Panc1 (cell line): ENCODE measurements at regions not wholly inside any gene's neighbourhood (a gene's known extent, or its start where the extent isn't known, plus 50 kb on each side); places are given as distances from the start of the nearest gene placed in this dataset.

Experiments used
- ATAC-seq: fragments of 200-7000 bp; cut with Tn5 transposase; 2 replicates; pipeline ENCODE4 v1.9.1; 2020; ENCODE audit warnings: mild to moderate bottlenecking, moderate library complexity
- BruUV-seq: library from RNA; stranded (reverse); fragments of 400-500 nt; replicated peaks from 2 replicates; lab custom pipeline; 2021; lab: Mats Ljungman, UMichigan
- CTCF ChIA-PET: fragments of 300-600 bp; sonication (Branson Sonifier 250); formaldehyde crosslinking; loops from one replicate; lab custom pipeline; 2022; ENCODE audit warnings: antibody characterized with exemption; lab: Charles Lee
- POLR2A ChIA-PET: fragments of 300-600 bp; sonication (Branson Sonifier 250); formaldehyde crosslinking; loops from one replicate; lab custom pipeline; 2022; ENCODE audit warnings: antibody characterized with exemption; lab: Charles Lee
- DNase-seq: peaks from one replicate; pipeline ENCODE4 v3.0.0-alpha.2; 2010; ENCODE audit warnings: low read depth, low spot score
- H3K27ac ChIP-seq: 2 replicates; pipeline ENCODE4 v1.5.1; 2011; ENCODE audit warnings: mild to moderate bottlenecking, low read length, inconsistent platforms
- H3K27me3 ChIP-seq: fragments of 200-500 bp; sonication (Bioruptor generic); 2 replicates; pipeline ENCODE4 v1.6.0; 2014; ENCODE audit warnings: low read length, inconsistent platforms; ENCODE audit not compliant: control insufficient read depth, insufficient read depth
- H3K36me3 ChIP-seq: fragments of 200-500 bp; sonication (Bioruptor generic); 2 replicates; pipeline ENCODE4 v1.5.1; 2014; ENCODE audit warnings: inconsistent platforms, mild to moderate bottlenecking, low read length, moderate library complexity; ENCODE audit not compliant: control insufficient read depth, insufficient read depth
- H3K4me1 ChIP-seq: 2 replicates; pipeline ENCODE4 v1.5.1; 2011; ENCODE audit warnings: inconsistent platforms, mild to moderate bottlenecking, low read length, moderate library complexity; ENCODE audit not compliant: control insufficient read depth, insufficient read depth
- H3K4me3 ChIP-seq, 2 experiments: 2 replicates each; pipeline ENCODE4 v1.5.1; 2011 to 2012; ENCODE audit warnings: low read depth in 2 of 2, low read length in 2 of 2, mild to moderate bottlenecking in 2 of 2, inconsistent platforms in 1 of 2, moderate library complexity in 1 of 2
- H3K9me3 ChIP-seq: fragments of 200-500 bp; sonication (Bioruptor generic); 2 replicates; pipeline ENCODE4 v1.5.1; 2014; ENCODE audit warnings: low read depth, mild to moderate bottlenecking, inconsistent platforms, low read length, moderate library complexity; ENCODE audit not compliant: control insufficient read depth, insufficient read depth
- POLR2AphosphoS5 ChIP-seq: IDR thresholded peaks from 2 replicates; pipeline ENCODE4 v1.6.1; 2012; ENCODE audit warnings: mild to moderate bottlenecking, low read depth, low read length, moderate library complexity
- REST ChIP-seq, 2 experiments: IDR thresholded peaks; 2 replicates each; pipeline ENCODE4 v1.6.1; 2011 to 2012; ENCODE audit warnings: low read depth in 2 of 2, control low read depth in 1 of 2, low read length in 1 of 2, mild to moderate bottlenecking in 1 of 2, moderate library complexity in 1 of 2; ENCODE audit not compliant: insufficient read depth in 1 of 2
- SIN3A ChIP-seq: IDR thresholded peaks from 2 replicates; pipeline ENCODE4 v1.6.1; 2012; ENCODE audit warnings: low read depth, mild to moderate bottlenecking, low read length, moderate library complexity, borderline replicate concordance; ENCODE audit not compliant: insufficient read depth
- TCF7L2 ChIP-seq: IDR thresholded peaks from 2 replicates; pipeline ENCODE4 v1.6.1; 2011; ENCODE audit warnings: mild to moderate bottlenecking, low read depth, low read length, inconsistent platforms
- in situ Hi-C: cut with HindIII; loops from 2 replicates; pipeline ENCODE4 v1.10.0; 2016; ENCODE audit warnings: low sequenced_read_pairs, low pct_unique_long_range_greater_than_20kb
- intact Hi-C: fragments of 100-400 bp; cut with micrococcal nuclease; formaldehyde crosslinking; loops from one replicate; pipeline ENCODE4 v1.10.0; 2022; ENCODE audit not compliant: unreplicated experiment
- TF ChIP-seq, protein P1 (sequence below): fragments of 450-650 bp; IDR thresholded peaks from 2 replicates; pipeline ENCODE4 v1.5.1; 2017; ENCODE audit warnings: mild to moderate bottlenecking

GRCh38 chr4:123477711-123478209 lies 81.2 kb downstream of the SPRY1 start:
- Histone ChIP-seq H3K4me3 (no peak overlapping the region), H3K9me3 (no peaks in the 10 kb centered on the region), H3K36me3 (no peaks in the 10 kb centered on the region), H3K27me3 (no peaks in the 10 kb centered on the region), H3K4me1 (peaks cover 31% of the 10 kb centered on the region), H3K27ac (peak overlapping the region; percentile 98)
- ChIA-PET POLR2A (interaction anchor here (0.6 kb wide), 1 partner anchor 1734 kb away, joined by 5 read pairs; no protein-coding TSS in a partner anchor), CTCF (no interaction called here)
- BruUV-seq, result no TSS peak
- DNase-seq (no peak), ATAC-seq (no peak)
- TF ChIP-seq REST (IDR thresholded peaks at IDR 0.05; ENCODE audit: insufficient read depth in 1 of 2, low read depth in 2 of 2, low read length in 1 of 2) (no peak), POLR2AphosphoS5 (no peak), TCF7L2 (no peak), SIN3A (no peak)
- TF ChIP-seq, protein P1, sequence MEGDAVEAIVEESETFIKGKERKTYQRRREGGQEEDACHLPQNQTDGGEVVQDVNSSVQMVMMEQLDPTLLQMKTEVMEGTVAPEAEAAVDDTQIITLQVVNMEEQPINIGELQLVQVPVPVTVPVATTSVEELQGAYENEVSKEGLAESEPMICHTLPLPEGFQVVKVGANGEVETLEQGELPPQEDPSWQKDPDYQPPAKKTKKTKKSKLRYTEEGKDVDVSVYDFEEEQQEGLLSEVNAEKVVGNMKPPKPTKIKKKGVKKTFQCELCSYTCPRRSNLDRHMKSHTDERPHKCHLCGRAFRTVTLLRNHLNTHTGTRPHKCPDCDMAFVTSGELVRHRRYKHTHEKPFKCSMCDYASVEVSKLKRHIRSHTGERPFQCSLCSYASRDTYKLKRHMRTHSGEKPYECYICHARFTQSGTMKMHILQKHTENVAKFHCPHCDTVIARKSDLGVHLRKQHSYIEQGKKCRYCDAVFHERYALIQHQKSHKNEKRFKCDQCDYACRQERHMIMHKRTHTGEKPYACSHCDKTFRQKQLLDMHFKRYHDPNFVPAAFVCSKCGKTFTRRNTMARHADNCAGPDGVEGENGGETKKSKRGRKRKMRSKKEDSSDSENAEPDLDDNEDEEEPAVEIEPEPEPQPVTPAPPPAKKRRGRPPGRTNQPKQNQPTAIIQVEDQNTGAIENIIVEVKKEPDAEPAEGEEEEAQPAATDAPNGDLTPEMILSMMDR, result no peak
- intact Hi-C loops, result loop anchor here (5.0 kb wide), 1 partner anchor 35 kb away; no protein-coding TSS in a partner anchor
- in situ Hi-C loops, result no loop called here

DNA sequence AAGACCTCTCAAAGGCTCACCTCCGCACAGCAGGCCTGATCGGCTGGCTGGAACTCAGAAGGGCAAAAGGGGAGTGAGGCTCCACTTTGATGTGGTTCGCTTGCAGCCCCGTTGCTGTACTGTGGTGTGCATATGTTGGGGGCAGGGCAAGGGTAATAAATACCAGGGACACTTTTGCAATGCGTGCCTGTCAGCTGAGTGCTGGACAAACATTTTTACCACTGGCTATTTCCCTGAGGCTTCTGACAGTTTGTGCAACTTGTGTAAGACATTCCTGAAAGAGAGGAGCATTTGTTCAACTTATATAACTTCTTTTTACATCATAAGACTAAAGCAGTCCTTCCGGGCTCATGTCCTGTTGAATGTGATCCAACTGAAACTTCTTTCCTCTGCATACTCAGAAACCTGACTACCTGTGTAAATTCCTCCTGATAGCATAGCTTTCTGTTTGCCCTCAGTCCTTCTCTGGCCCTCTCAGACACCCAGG lies 82.3 kb downstream of the SPRY1 start:
- Histone ChIP-seq H3K4me1 (peaks cover 36% of the 10 kb centered on the region), H3K36me3 (no peaks in the 10 kb centered on the region), H3K4me3 (peak overlapping the region in 1 of 2 experiments; percentile 18; a peak in 1 of 4 replicates), H3K27me3 (no peaks in the 10 kb centered on the region), H3K27ac (peak overlapping the region; percentile 98), H3K9me3 (no peaks in the 10 kb centered on the region)
- no TSS peak for BruUV-seq
- TF ChIP-seq TCF7L2 (peak; percentile 100), REST (IDR thresholded peaks at IDR 0.05; ENCODE audit: insufficient read depth in 1 of 2, low read depth in 2 of 2, low read length in 1 of 2) (no peak), SIN3A (peak; percentile 71; the same call in 1 of the 2 replicates), POLR2AphosphoS5 (peak; percentile 86; the same call in 1 of the 2 replicates)
- TF ChIP-seq, protein P1, result no peak
- ATAC-seq, result peak; percentile 96
- ChIA-PET CTCF (interaction anchor here (0.6 kb wide), 1 partner anchor 86 kb away, joined by 4 read pairs; no protein-coding TSS in a partner anchor), POLR2A (interaction anchor here (0.7 kb wide), 1 partner anchor 568 kb away, joined by 5 read pairs; no protein-coding TSS in a partner anchor)
- in situ Hi-C loops (no loop called here), intact Hi-C loops (loop anchor here (5.0 kb wide), 1 partner anchor 37 kb away; no protein-coding TSS in a partner anchor)
- DNase-seq, result no peak
